ENCODE measurements at regions not wholly inside any gene's neighbourhood (a gene's known extent, or its start where the extent isn't known, plus 50 kb on each side); places are given as distances from the start of the nearest gene placed in this dataset.

GRCh38 chr2:66673286-66673685 is 238.4 kb downstream of the MEIS1 start:
- Histone ChIP-seq H3K4me1 (ENCODE audit: control insufficient read depth, insufficient read depth, low read length) (no peaks in the 10 kb centered on the region), H3K9me3 (replicated peaks; ENCODE audit: control insufficient read depth, insufficient read depth, low read length) (no peaks in the 10 kb centered on the region), H3K27me3 (replicated peaks in 1 of 2; ENCODE audit: control insufficient read depth in 2 of 2, insufficient read depth in 2 of 2, low read length in 1 of 2) (no peaks in the 10 kb centered on the region), H4K20me1 (ENCODE audit: control insufficient read depth, insufficient read depth) (no peaks in the 10 kb centered on the region), H3K9ac (ENCODE audit: control insufficient read depth, insufficient read depth, low read length) (no peak overlapping the region), H3K4me3 (no peak overlapping the region), H3K27ac (ENCODE audit: control insufficient read depth, insufficient read depth) (no peak overlapping the region), H2AFZ (ENCODE audit: control insufficient read depth, low read depth, low read length) (no peak overlapping the region), H3K79me2 (ENCODE audit: control insufficient read depth, insufficient read depth, low read length) (no peaks in the 10 kb centered on the region), H3K36me3 (ENCODE audit: control insufficient read depth in 2 of 2, insufficient read depth in 2 of 2, low read length in 1 of 2) (no peaks in the 10 kb centered on the region), H3K4me2 (ENCODE audit: control insufficient read depth, insufficient read depth) (no peak overlapping the region)
- ChIA-PET POLR2A (no interaction called here), RAD21 (ENCODE audit: unreplicated experiment) (no interaction called here), SMC1A (ENCODE audit: uncharacterized antibody, unreplicated experiment) (no interaction called here), CTCF (no interaction called here)
- FAIRE-seq (no peak), DNase-seq (ENCODE audit: low read depth, low spot score) (no peak), ATAC-seq (no peak)
- intact Hi-C loops (cut with micrococcal nuclease; ENCODE audit: unreplicated experiment) (no loop called here), in situ Hi-C loops (cut with MboI) (no loop called here)
- 0% methylated on average over 2 of the region's 2 CpGs for WGBS (ENCODE audit: insufficient coverage, insufficient replicate concordance, low lambda C conversion rate, missing lambda C conversion rate)
- TF ChIP-seq CBX5 (IDR thresholded peaks at IDR 0.05; ENCODE audit: low read depth) (no peak), ZNF217 (IDR thresholded peaks at IDR 0.05) (no peak), KLF5 (IDR thresholded peaks at IDR 0.05; ENCODE audit: partially characterized antibody) (no peak), RCOR1 (conservative IDR thresholded peaks at IDR 0.05; ENCODE audit: low read depth, low read length) (no peak), IRF3 (IDR thresholded peaks at IDR 0.05) (no peak)
- TF ChIP-seq, protein P1, sequence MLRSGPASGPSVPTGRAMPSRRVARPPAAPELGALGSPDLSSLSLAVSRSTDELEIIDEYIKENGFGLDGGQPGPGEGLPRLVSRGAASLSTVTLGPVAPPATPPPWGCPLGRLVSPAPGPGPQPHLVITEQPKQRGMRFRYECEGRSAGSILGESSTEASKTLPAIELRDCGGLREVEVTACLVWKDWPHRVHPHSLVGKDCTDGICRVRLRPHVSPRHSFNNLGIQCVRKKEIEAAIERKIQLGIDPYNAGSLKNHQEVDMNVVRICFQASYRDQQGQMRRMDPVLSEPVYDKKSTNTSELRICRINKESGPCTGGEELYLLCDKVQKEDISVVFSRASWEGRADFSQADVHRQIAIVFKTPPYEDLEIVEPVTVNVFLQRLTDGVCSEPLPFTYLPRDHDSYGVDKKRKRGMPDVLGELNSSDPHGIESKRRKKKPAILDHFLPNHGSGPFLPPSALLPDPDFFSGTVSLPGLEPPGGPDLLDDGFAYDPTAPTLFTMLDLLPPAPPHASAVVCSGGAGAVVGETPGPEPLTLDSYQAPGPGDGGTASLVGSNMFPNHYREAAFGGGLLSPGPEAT (IDR thresholded peaks at IDR 0.05; ENCODE audit: low read depth), result no peak
- TF ChIP-seq, protein P2, sequence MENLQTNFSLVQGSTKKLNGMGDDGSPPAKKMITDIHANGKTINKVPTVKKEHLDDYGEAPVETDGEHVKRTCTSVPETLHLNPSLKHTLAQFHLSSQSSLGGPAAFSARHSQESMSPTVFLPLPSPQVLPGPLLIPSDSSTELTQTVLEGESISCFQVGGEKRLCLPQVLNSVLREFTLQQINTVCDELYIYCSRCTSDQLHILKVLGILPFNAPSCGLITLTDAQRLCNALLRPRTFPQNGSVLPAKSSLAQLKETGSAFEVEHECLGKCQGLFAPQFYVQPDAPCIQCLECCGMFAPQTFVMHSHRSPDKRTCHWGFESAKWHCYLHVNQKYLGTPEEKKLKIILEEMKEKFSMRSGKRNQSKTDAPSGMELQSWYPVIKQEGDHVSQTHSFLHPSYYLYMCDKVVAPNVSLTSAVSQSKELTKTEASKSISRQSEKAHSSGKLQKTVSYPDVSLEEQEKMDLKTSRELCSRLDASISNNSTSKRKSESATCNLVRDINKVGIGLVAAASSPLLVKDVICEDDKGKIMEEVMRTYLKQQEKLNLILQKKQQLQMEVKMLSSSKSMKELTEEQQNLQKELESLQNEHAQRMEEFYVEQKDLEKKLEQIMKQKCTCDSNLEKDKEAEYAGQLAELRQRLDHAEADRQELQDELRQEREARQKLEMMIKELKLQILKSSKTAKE (IDR thresholded peaks at IDR 0.05; ENCODE audit: low read depth, poor library complexity, severe bottlenecking), result no peak
- BruUV-seq (replicated peaks), result no TSS peak

Data from GM12878 (cell line).